ENCODE measurements at regions not wholly inside any gene's neighbourhood (a gene's known extent, or its start where the extent isn't known, plus 50 kb on each side); places are given as distances from the start of the nearest gene placed in this dataset.

GRCh38 chrX:43513085-43513484 is 143.0 kb upstream of the MAOA start:
- ATAC-seq: no peak

DNA sequence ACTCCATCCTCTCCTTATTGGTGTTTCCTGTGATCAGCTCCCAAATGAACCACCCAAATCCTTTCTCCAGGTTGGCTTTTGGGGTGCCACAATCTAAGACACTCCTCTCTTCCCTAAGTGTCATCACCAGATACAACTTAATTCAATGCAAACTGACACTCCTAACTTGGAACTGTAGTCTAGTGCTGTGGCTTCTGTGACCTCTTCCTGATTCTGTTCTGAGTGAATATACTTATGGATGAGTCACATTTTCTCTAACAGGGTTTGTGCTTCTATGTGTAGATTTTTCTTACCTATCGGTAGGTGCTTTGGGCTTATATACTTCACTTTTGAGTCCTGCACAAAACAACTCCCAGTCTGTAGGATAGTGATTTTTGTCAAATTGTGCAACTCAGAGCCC is 141.3 kb upstream of the MAOA start:
- peak; percentile 13 to 53 for ATAC-seq

DNA sequence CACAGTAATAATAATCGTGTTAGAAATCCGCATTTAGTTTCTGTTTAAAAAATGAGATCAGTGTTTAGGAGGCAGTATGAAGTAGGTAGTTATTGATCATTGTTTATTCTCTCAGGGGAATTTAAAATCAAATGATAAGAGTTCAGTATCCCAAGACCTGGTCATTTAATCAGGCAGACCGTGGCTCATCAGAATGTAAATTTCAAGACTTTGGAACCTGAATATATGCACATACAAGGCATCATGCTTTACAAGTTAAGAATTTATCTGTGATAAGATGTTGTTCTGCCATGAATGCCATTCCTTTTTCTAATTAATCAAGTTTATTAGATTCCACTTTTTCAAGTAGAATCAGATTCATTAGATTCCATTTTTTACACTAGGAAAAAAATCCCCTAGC is 133.5 kb upstream of the MAOA start:
- ATAC-seq: no peak

DNA sequence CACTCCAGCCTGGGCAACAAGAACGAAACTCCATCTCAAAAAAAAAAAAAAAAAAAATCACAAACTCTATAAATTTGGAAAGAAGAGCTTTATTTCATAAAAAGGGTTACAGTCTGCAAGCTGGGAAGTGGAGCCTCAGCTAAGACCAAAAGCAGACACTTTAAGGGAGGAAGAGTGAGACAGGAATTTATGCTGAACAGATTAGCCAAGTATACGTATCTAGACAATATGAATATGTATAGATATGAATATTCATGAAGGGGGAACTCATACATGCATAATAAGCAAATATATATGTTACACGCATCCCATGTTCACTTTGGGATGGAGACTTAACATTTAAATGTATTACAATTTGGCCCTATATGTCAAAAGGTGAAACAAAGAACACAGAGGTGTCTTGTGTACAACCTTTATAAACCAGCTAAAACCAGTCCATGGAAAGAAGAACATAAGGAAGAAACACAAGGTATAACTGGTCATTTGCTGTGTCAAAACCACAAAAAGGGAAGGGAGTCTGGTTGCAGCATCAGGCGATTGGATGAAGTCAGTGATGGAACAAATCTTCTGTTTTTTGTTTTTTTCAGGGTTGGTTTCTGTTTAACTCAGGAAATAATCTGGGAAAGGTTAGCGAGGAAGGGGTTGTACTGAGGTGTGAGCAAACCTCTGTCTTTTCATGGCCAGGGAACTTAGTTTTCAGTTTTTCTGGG is 130.0 kb upstream of the MAOA start:
- no peak for ATAC-seq

DNA sequence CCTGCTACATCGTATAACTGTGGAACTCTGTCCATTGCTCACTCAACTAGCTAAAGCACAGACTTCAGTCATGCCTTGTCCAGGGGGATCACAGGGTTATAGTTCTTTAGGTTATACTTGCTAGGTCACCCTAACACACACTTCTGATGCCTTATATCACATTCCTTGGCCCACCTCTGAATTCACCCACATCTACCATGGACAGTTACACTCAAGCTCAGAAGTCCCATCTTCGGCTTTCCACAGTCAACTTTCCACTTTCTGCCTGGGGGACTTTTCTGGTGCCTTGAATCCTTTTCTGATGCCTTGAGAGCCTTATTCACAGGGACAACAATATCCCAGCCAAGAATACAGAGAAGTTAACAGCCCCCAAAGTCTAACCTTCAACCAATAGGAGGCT is 129.2 kb upstream of the MAOA start:
- ATAC-seq: no peak

DNA sequence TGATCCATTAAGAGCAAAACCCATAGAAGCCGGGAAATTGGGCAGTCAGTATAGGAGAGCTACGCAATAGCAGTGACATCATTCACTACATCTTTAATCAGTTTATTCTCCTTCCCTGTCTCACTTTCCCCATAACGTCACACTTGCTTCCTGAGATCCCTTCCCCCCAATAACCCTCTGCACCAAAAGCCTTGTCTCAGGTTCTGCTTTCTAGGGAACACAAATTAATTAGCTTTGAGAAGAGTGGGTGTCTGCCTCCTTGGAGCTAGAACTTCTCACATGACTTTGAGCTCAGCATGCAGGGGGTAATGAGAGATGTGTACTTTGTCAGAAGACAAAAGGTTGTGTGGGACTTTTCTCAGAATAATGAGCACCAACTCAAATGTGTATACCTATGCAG is 128.3 kb upstream of the MAOA start:
- no peak for ATAC-seq

DNA sequence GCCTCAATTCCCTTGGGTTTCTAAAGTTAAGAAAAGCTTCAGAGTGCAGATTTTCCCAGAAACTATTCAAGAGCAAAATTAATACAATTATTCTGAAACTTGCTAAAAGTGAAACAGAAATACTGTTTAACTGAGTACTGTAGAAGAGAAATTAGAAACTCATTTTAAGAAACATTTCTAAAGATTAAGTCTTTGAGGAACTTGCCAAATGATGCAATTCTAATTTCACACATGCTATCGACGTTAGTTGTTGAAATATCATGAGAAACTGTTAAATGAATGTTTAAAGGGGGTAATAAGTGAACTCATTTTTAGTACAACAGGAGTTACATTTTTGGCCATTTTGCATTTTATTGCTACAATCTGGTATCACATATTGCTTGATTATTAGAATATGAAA is 125.3 kb upstream of the MAOA start:
- ATAC-seq: peak; percentile 35 to 56

- no peak for ATAC-seq
These were observed 115.8 kb upstream of the MAOA start for GRCh38 chrX:43540318-43540717.

GRCh38 chrX:43551590-43551989 is 104.5 kb upstream of the MAOA start:
- ATAC-seq: no peak

GRCh38 chrX:43552156-43552555 is 103.9 kb upstream of the MAOA start:
- no peak for ATAC-seq

DNA sequence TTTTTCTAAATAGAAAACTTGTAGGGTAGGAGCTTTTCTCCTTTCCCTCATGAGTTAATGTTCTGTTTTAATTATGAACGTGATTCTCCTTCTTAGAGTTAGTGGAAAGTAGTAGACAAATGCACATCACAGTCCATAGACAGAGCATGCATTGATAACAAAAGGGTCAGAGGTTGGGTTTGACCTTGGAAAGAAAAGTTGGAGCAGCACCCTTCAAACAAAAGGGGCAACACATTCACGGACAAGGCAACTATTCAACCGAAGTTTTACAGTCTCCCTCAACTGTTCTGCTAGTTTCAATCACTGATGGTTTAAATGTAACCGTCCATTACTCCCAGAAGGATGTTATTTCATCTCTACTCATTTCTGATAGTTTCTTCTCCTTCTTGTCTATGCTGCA is 103.4 kb upstream of the MAOA start:
- ATAC-seq: no peak

DNA sequence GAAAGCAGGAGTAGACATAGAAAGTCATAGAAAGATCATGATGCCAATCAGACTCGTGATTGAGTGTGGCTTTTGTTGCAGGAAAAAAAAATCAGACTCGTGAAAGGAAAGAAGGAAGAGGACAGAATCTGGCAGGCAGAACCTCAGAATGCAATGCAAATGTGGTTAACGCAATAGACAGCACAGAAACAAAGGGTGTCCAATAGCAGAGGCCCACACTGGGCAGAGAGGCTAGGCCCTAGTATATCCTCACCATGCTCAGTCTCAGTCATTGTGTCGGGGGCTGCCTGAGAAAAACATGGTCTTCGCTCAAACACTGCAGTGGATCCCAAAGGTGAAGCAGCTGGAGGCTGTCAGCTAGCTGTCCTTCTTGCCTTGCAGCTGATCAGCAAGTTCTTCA is 102.8 kb upstream of the MAOA start:
- ATAC-seq: no peak

GRCh38 chrX:43556207-43556606 is 99.9 kb upstream of the MAOA start:
- ATAC-seq: no peak

- ATAC-seq: peak; percentile 30 to 38
These were observed 98.3 kb upstream of the MAOA start for GRCh38 chrX:43557792-43558191.

DNA sequence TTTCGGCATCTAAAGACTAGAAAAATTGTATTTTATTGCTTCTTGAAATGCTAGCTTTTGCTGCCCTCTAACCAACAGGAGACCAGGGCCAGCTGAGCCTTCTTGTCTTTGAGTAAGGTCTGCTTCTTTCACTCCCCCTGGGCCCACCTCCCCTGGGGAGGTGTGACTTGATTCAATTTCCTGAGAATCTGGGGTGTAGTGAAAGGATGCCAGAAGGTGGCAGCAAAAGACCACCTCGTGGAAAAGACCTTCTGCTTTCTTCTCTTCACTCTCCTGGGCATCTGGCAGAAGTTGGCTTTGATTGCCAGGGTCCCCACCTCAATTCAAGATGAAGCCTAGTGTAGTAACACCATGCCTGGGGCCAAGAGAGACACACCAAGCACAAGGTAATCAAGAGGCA is 96.5 kb upstream of the MAOA start:
- ATAC-seq: peak in 1 of 2 donors; percentile 30

GRCh38 chrX:43560247-43560946 is 95.7 kb upstream of the MAOA start:
- no peak for ATAC-seq

DNA sequence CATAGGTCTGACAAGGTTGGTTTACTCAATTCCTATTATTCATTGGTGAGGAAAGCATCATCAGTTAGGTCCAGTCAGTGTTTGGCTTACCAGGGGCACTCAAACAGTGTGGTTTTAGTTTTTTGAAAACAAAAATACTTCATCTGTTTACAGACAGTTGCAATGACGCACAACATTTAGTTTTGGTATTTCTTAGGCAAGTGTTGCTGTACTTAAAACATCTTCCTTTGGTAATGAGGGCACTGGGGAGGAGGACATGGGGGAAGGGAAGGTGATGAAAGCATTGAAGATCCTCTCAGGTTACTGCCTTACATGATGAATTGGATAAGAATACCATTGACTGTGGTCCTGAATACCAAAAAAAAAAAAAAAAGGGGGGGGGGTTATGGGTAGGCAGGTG is 93.7 kb upstream of the MAOA start:
- ATAC-seq: no peak

GRCh38 chrX:43564953-43565352 is 91.1 kb upstream of the MAOA start:
- no peak for ATAC-seq

GRCh38 chrX:43566170-43566569 is 89.9 kb upstream of the MAOA start:
- ATAC-seq: no peak

DNA sequence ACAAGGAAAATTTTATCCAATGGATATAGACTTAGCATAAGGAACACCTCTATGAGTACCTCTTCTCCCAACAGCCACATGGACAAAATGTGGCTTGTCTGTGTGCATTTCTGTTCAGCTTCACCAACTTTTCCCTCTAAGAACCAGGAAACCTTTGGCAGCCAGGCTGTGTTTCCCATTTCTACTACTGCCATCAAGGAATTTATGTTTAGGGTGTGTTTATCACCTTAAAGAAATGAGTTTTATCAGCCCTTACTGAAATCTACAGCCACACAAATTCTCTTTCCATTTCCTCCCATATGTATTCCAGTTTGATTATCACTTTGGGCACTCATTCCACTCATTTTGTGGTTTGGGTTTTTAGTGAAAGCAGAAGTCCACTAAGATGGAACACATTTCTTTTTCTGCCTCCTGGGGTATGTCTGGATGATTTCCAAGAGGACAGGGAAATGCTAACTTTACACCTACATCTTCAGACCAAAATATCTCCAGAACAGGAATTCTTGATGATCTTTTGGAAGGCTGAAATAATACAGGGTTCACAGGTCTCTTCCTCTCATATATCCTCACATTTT is 82.6 kb upstream of the MAOA start:
- ATAC-seq: no peak

- ATAC-seq: no peak
These were observed 75.5 kb upstream of the MAOA start for GRCh38 chrX:43580621-43581020.

DNA sequence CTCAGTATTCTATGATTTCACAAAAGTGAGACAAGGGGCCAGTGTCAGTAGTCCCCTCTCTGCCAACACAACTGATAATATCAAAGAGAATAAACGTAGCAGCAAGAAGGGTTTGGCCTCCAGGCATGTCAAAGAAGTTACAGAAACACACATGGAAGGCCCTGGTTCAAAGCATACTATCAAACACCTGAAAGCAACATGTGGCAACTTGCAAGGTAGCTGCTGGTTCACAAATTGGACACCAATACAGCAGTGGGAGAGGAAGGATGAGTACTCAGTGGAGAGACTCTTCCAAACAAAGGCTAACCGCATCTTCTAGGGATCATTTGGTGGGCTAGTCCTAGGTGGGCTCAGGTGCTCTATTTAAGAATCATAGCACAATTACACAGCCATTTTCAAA is 74.9 kb upstream of the MAOA start:
- no peak for ATAC-seq

DNA sequence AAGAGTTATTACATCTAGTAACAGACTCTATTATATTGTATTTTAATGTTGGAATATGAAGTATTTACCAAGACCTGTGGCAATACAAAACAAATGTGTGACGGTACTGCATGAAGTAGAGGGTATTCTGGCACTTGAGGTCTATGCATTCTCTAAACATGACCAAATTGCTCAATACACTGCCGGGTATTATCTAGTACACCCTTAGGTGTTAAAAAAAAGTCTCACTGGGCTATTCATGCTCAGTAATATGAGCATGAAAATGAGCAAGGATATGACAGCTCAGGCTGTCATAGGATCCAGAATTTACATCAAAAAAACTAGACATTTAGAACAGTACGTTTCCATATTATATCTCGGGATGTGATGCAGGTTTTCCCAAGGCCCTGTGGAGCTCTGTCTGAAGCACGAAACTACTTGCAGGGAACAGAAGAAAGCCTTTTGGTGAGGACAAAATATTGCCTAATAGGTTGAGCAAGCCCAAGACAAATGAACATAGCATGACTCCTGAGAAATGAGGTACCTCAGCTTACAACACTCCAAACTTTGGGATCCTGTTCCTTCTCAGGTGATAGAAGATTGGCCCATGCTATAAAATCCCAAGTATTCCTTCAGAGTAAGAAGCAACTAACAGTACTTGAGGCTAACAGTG is 74.1 kb upstream of the MAOA start:
- no peak for ATAC-seq

- no peak for ATAC-seq
These were observed 73.6 kb upstream of the MAOA start for GRCh38 chrX:43582540-43582913.
